HG02981 (cell line): ENCODE measurements at regions not wholly inside any gene's neighbourhood (a gene's known extent, or its start where the extent isn't known, plus 50 kb on each side); places are given as distances from the start of the nearest gene placed in this dataset.

Experiments used
- ATAC-seq: cut with Tn5 transposase; IDR thresholded peaks from one replicate; pipeline ENCODE4 v1.9.1; 2021; ENCODE audit warnings: mild to moderate bottlenecking, moderate library complexity; ENCODE audit not compliant: unreplicated experiment

DNA sequence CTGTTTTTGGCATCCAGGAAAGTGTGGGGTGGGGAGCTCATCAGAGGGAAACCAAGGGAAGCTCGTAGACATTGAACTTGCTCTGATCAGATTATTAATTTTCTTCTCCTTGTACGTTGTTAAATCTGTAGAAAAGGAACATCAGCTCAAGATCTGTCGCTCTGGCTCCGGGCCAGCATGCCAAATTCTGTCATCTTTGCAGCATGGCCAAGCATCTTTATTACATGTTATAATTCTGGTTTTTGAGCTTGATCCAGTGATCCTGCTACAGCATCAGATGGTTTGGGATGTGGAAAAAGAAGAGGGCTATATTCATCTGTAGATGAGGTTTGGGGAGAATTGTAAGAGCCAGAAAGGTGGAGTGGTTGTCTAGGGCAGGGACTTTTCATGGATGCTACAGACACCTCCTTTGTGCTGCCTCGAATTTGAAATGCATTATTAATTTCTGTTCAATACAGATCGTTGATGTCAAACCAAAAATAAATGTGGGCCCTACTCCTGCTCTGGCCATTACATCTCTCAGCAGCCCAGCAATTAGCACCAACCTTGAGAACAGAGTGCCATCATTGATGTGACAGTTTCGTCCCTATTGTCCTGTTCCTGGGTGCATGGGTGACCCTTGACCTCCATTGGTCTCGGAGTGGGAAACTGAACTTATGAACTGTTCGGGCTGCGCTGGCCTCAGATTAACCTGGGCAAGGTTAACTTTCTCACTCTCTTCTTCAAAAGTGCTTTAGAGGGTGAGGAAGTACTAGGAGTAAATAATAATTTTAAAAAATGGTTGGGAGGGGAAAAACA is 250.8 kb downstream of the SOX4 start:
- no peak for ATAC-seq

DNA sequence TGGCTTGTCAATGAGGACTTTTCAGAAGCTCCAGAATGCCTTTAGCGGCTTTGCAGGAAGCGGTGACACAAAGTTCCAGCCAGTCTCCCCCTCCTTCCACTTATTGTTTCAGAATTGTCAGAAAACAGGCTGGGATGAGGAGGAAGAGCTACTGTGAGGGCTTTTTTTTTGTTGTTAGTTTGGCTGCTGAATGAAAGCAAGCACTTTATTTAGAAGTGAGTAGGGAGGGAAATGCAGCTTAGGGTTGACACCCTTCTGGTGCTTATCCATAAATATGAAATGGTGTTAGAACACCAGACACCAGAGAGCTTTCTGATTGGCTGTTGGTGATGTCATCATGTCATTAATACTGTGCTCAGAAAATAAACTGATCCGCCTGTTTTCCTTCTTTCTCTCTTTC is 251.5 kb downstream of the SOX4 start:
- no peak for ATAC-seq

DNA sequence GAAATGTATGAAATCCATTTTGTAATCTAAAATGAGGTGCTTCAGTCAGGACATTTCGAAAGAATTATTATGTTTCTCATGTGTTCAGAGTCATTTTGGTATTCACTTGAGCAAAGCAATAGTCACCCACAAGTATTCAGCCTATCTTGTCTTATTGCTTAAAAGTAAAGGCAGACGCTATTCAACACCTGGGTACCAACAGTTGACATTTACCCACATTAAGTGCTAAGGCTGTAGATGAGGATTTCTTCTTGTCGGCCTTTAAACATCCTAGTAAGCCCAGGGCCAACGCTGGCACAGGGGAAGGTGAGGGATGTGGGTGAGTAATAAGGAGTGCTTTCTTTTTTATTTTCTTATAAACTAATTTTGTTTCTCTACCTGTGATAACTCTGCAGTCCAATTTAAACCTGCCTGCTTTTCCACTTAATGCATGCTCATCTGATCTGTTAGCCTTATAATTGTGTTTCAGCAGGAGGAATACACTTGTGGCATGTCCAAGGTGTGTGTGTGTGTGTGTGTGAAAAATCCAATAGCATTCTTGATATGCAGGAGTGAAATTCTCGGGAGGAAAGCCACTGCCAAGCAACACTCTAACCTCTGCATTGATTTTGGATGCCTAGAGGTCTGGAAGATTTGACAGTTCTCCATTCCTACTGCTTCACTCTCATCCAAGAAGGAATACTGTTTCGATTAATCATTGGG is 252.0 kb downstream of the SOX4 start:
- ATAC-seq = no peak

- ATAC-seq = peak; percentile 58
These were observed 253.2 kb downstream of the SOX4 start for GRCh38 chr6:21846541-21847451.

DNA sequence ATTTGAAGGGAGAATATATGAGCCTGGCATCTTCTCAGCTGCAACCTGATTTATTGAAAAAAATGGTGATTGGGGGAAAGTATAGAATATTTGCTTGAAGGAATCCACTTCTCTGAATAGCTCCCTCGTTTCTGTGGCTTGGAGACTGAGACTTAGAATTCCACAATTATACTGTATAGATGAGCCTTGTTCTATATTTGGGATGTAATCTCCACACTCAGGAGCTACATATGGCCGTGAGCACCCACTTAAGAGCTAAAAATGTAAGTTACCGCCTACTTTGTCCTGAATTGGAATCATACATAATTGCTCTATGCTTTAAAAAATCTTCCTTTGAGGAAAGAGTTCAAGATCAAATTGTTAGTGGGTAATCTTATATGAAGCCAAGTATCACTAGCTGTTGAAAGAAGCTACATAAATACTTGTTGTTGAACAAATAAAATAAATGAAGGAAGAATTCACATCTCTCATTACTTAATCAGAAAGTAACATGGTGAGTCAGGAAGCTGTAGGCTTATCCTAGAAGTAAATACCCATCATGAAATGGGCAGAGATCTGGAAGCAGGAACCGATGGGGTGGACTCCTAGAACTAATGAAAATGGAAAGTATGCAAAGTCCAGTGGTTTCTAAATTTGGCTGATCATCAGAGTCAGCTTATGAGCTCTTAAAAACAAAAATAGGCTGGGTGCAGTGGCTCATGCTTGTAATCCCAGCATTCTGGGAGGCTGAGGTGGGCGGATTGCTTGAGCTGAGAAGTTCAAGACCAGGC is 254.3 kb downstream of the SOX4 start:
- ATAC-seq = no peak

- ATAC-seq = no peak
These were observed 257.1 kb downstream of the SOX4 start for GRCh38 chr6:21850691-21851090.

DNA sequence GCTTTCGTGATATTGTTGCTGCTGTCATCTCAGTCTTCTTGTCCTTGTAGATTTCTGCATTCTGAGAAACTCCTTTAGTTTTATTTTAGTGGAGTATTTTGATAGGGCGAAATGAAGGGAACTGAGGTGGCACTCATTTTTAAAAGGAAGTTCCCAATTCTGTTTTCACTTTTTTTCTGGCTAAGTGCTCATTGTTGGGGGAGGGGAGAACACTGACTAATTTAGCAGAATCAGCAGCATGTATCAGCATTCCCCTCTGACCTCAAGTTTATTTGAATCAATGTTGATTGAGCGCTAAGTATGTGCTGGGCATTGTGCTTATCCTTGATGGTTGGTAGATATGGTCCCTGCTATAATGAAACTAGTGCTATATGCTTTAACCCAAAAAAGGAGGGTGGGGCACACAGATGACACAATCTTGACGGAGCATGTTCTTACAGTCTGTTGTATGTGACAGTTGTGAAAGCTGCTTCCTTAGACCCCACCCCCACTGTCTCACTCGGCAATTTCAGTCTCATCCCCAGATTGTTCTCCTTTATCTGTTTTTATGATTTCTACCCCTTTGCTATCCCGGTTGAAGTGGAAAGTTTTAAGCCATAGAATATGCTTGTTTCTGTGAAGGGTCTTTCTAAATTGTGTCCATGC is 262.4 kb downstream of the SOX4 start:
- no peak for ATAC-seq

GRCh38 chr6:21856456-21856825 is 262.9 kb downstream of the SOX4 start:
- ATAC-seq = no peak

DNA sequence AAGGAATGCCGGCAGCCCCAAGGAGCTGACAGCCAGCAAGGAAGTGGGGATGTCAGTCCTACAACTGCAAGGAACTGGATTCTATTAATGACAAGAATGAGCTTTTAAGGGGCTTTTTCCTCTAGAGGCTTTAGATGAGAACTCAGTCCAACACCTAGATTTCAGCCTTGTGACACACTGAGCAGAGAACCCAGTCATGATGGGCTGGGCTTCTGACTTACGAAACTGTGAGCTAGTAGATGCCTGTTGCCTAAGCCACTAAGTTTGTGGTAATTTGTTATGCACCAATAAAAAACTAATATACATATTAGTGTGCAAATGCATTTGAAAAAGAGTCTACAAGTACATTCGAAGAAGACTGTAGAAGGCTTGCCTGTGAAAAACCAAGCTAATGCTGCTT is 263.3 kb downstream of the SOX4 start:
- ATAC-seq = no peak

DNA sequence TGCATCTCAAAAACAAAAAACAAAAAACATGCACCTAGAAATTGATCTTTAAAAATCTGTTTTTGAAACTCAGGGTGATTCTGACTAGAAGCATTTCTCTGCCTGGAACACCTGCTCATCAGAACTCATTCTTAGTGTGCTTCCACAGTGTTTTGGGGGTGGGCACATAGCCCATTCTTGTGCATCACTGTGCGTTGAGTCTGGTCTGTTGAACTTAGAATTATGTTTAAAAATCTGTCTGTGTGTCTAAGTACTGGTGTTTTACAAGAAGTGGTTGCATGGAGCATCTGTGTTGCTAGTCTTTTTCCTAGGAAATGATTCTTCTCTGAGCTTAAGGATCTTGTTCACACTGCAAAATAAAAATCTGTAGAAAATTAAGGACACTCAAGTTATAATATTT is 264.5 kb downstream of the SOX4 start:
- no peak for ATAC-seq

- ATAC-seq = no peak
These were observed 265.7 kb downstream of the SOX4 start for GRCh38 chr6:21859193-21859735.

GRCh38 chr6:21861942-21862341 is 268.4 kb downstream of the SOX4 start:
- no peak for ATAC-seq

- ATAC-seq = no peak
These were observed 270.7 kb downstream of the SOX4 start for GRCh38 chr6:21864206-21864605.

DNA sequence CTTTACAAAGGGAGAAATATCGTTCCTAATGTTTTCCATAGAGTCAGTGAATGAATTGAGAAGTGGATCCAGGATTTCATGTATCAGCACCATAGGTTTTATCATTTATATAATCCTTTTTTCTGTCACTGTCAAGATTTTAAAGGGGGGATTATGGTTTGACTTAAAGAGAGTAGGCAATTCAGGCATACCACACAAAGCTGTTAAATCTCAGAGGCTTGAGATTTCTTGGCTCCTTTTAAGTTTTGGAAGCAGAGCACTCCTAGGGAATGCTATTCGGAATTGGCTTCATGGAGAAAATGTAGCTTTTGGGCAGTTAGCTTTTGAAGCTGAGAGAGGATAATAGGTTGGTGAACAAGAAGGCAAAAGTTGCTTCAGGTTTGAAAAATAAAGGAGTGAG is 274.7 kb downstream of the SOX4 start:
- no peak for ATAC-seq

GRCh38 chr6:21869085-21869771 is 275.7 kb downstream of the SOX4 start:
- no peak for ATAC-seq

DNA sequence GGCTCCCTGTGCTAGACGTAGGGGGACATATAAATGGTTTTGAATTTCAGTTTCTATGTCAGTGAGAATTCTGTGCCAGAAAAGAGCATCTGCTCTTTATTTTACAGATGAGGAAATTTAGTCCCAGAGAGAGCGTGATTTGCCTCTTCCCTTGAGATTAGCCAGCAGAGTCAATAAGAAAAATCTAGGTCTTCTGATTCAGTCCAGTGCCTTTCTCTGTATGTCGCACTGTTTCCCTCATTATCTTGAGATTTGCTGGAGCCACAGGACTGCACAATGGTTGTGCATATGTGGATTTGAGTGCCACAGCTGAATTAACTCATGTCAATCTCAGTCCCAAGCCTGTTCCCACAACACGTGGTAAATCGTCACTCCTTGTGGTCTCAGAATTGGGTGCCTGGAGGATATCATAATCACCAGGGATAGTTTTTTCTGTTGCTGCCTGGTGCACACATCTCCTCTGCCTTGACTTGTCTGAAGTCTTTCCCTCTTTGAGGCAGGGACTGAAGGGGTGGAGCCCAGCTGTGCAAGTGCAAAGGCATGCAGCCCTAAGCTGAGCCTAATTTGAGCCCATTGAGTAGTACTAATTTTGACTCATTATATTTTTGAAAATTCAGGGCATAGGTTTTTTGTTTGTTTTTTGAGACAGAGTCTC is 276.7 kb downstream of the SOX4 start:
- no peak for ATAC-seq

- no peak for ATAC-seq
These were observed 278.3 kb downstream of the SOX4 start for GRCh38 chr6:21871831-21872230.

GRCh38 chr6:21872749-21873148 is 279.2 kb downstream of the SOX4 start:
- ATAC-seq = no peak

DNA sequence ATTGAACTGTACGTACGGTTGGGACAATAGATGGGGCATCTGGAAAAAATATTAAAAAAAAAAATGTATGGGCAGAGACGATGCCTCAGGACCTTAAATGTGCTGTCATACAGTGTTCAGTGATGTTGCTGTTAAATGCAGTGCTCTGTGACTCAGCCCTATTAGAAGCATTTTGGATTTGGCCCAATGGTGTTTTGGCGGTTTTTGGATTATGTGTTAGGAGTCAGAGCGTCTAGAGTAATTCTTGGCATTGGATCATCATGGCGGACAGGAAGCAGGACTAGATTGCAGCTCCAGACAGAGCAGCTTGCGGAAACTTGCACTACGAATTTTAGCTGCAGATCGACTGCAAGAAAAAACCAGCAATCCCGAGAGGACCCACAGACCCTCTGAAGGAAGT is 280.0 kb downstream of the SOX4 start:
- ATAC-seq = no peak
